ENCODE measurements at regions not wholly inside any gene's neighbourhood (a gene's known extent, or its start where the extent isn't known, plus 50 kb on each side); places are given as distances from the start of the nearest gene placed in this dataset.
"Not testable (repeated sequence)": the region's sequence is repeated elsewhere in the genome, so short reads cannot be mapped to it uniquely, and the experiment has no call there.

DNA sequence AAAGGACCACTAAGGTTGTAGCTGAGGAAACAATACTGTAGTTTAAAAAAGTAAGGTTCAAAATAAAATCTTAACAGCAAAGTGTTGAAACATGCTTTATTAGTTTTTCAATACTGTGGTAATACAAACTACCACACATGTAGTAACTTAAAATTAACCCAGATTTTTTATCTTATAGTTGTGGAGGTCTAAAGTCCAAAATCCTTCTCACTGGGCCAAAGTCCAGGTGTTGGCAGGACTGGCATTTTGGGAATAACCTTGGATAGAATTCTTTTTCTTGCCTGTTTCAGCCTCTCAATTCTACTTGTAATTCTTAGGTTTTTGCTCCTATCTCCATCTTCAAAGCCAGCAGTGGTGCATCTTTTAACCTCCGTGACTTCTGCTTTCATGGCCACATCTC lies 942.0 kb downstream of the TSN start:
- intact Hi-C loops (cut with micrococcal nuclease): no loop called here

DNA sequence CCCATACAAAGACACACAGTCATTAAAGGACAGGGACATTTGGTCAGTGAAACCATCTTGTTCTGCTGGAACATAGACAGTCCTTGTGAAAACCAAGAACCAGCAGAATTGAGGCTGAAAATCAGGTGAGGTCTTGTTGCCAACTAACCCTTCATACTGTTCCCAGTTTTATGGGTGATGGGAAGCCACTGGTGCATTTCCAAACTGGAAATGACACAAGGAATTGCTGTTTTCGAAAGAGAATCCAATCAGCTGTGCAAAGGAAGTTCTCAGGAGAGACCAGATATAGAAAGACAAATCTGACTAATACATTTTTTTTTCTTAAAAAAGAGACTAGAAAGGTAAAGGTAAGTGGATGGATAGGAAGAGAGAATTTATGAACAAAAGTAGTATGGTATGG lies 948.2 kb downstream of the TSN start:
- Mint-ChIP-seq H3K4me3 (no peak overlapping the region), H3K27ac (no peak overlapping the region), H3K36me3 (ENCODE audit: low read depth) (no peaks in the 10 kb centered on the region), H3K4me1 (ENCODE audit: low read depth) (no peaks in the 10 kb centered on the region), H3K27me3 (ENCODE audit: insufficient read depth) (no peaks in the 10 kb centered on the region), H3K9me3 (no peaks in the 10 kb centered on the region)
- no peak for DNase-seq (ENCODE audit: low spot score)
- intact Hi-C loops (cut with micrococcal nuclease): no loop called here

More for the DNA sequence above, 942.0 kb downstream of the TSN start:
- Mint-ChIP-seq H3K27ac (no peak overlapping the region), H3K4me3 (no peak overlapping the region), H3K36me3 (ENCODE audit: low read depth) (no peaks in the 10 kb centered on the region), H3K27me3 (ENCODE audit: insufficient read depth) (no peaks in the 10 kb centered on the region), H3K9me3 (no peaks in the 10 kb centered on the region), H3K4me1 (ENCODE audit: low read depth) (no peaks in the 10 kb centered on the region)
- no peak for DNase-seq (ENCODE audit: low spot score)

GRCh38 chr2:122704109-122704563 lies 948.7 kb downstream of the TSN start:
- Mint-ChIP-seq H3K27ac (no peak overlapping the region), H3K9me3 (no peaks in the 10 kb centered on the region), H3K36me3 (ENCODE audit: low read depth) (no peaks in the 10 kb centered on the region), H3K27me3 (ENCODE audit: insufficient read depth) (no peaks in the 10 kb centered on the region), H3K4me3 (no peak overlapping the region), H3K4me1 (ENCODE audit: low read depth) (no peaks in the 10 kb centered on the region)
- DNase-seq (ENCODE audit: low spot score): no peak
- intact Hi-C loops (cut with micrococcal nuclease): no loop called here

GRCh38 chr2:122705746-122706145 lies 950.3 kb downstream of the TSN start:
- H3K27ac Mint-ChIP-seq: no peak overlapping the region
- no peaks in the 10 kb centered on the region for H3K36me3 Mint-ChIP-seq (ENCODE audit: low read depth)
- no peaks in the 10 kb centered on the region for H3K27me3 Mint-ChIP-seq (ENCODE audit: insufficient read depth)
- no peak for DNase-seq (ENCODE audit: low spot score)
- intact Hi-C loops (cut with micrococcal nuclease): no loop called here
- no peak overlapping the region for H3K4me3 Mint-ChIP-seq
- peaks cover 3% of the 10 kb centered on the region for H3K9me3 Mint-ChIP-seq
- no peaks in the 10 kb centered on the region for H3K4me1 Mint-ChIP-seq (ENCODE audit: low read depth)

DNA sequence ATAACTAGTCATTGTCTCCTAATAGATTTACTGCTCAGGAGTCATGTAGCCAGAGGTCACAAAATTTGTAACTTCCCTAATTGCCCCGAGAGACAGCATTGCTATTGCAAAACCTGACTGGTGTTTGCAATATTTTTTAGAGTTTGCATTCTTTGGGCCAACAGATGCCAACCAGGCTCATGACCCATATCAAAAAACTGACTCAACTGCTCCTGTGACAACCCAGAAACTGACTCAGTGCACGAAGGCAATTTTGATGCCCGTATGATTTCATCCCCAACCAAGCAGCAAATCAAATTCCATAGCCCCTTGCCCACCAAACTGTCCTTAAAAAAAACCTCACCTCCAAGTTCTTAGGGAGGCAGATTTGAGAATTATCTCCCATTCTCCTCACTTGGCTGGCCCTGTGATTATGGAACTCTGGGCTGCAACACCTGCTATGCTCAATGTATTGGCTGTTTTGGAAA lies 951.3 kb downstream of the TSN start:
- H3K36me3 Mint-ChIP-seq (ENCODE audit: low read depth): no peaks in the 10 kb centered on the region
- no peak overlapping the region for H3K4me3 Mint-ChIP-seq
- DNase-seq (ENCODE audit: low spot score): no peak
- H3K27me3 Mint-ChIP-seq (ENCODE audit: insufficient read depth): no peaks in the 10 kb centered on the region
- intact Hi-C loops (cut with micrococcal nuclease): no loop called here
- H3K4me1 Mint-ChIP-seq (ENCODE audit: low read depth): no peaks in the 10 kb centered on the region
- peaks cover 3% of the 10 kb centered on the region for H3K9me3 Mint-ChIP-seq
- H3K27ac Mint-ChIP-seq: no peak overlapping the region

DNA sequence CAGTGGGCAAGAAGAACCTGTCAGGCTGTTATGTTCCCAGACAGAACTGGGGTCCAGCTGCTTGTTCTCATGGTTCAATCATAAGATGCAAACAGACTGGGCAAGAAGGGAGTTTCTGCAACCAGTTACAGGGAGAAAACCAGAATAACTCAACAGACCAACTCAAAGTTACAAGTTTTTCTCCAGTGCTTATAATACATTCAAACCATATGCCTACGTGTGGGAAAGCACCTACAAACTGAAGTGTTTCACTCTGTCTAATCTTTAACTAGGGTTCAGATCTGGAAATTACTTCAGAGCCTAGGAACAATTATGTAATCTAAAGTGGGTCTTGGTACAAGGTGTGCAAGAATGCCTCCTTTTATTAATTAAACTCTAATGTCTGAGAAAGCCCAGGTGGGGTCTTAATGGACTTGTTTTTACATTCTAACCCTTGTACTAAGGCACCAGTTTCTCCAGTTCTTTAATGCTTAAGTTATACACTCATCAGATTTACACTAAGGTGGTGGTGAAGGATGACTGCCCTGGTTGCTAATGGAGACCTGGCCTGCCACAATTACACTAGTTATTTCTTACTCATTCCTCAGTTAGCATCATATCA lies 951.9 kb downstream of the TSN start:
- Mint-ChIP-seq H3K9me3 (peaks cover 3% of the 10 kb centered on the region), H3K27me3 (ENCODE audit: insufficient read depth) (no peaks in the 10 kb centered on the region), H3K36me3 (ENCODE audit: low read depth) (no peaks in the 10 kb centered on the region), H3K27ac (no peak overlapping the region), H3K4me1 (ENCODE audit: low read depth) (no peaks in the 10 kb centered on the region), H3K4me3 (no peak overlapping the region)
- DNase-seq (ENCODE audit: low spot score): no peak
- intact Hi-C loops (cut with micrococcal nuclease): no loop called here

GRCh38 chr2:122710049-122710448 lies 954.6 kb downstream of the TSN start:
- H3K27ac Mint-ChIP-seq: no peak overlapping the region
- no peaks in the 10 kb centered on the region for H3K4me1 Mint-ChIP-seq (ENCODE audit: low read depth)
- no peak overlapping the region for H3K4me3 Mint-ChIP-seq
- H3K36me3 Mint-ChIP-seq (ENCODE audit: low read depth): no peaks in the 10 kb centered on the region
- H3K9me3 Mint-ChIP-seq: peaks cover 24% of the 10 kb centered on the region
- no peaks in the 10 kb centered on the region for H3K27me3 Mint-ChIP-seq (ENCODE audit: insufficient read depth)
- intact Hi-C loops (cut with micrococcal nuclease): no loop called here
- DNase-seq (ENCODE audit: low spot score): no peak

DNA sequence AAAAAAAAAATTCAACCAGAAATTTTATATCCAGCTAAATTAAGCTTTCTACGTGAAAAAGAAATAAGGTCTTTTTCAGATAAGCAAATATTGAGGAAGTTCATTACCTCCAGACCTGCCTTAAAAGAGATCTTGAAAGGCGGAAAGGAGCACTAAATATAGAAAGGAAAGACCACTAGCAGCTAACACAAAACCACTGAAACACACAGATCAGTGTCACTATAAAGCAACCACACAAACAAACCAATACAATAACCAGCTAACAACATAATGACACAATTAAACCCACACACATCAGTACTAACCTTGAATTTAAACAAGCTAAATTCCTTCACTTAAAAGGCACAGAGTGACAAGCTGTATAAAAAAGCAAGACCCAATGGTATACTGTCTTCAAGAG lies 958.3 kb downstream of the TSN start:
- intact Hi-C loops (cut with micrococcal nuclease): no loop called here
- Mint-ChIP-seq H3K27me3 (ENCODE audit: insufficient read depth) (no peaks in the 10 kb centered on the region), H3K9me3 (peaks cover 33% of the 10 kb centered on the region), H3K36me3 (ENCODE audit: low read depth) (no peaks in the 10 kb centered on the region), H3K27ac (no peak overlapping the region), H3K4me1 (ENCODE audit: low read depth) (no peaks in the 10 kb centered on the region), H3K4me3 (no peak overlapping the region)
- DNase-seq (ENCODE audit: low spot score): no peak

- H3K27ac Mint-ChIP-seq; intact Hi-C loops (cut with micrococcal nuclease); H3K4me1 Mint-ChIP-seq (ENCODE audit: low read depth); H3K4me3 Mint-ChIP-seq; H3K9me3 Mint-ChIP-seq; DNase-seq (ENCODE audit: low spot score); H3K36me3 Mint-ChIP-seq (ENCODE audit: low read depth); H3K27me3 Mint-ChIP-seq (ENCODE audit: insufficient read depth): not testable (repeated sequence)
Measured at GRCh38 chr2:122720822-122721221, 965.4 kb downstream of the TSN start.

GRCh38 chr2:122734766-122735424 lies 979.4 kb downstream of the TSN start:
- intact Hi-C loops (cut with micrococcal nuclease): no loop called here
- Mint-ChIP-seq H3K4me3 (no peak overlapping the region), H3K27ac (no peak overlapping the region), H3K4me1 (ENCODE audit: low read depth) (no peaks in the 10 kb centered on the region), H3K36me3 (ENCODE audit: low read depth) (no peaks in the 10 kb centered on the region), H3K9me3 (no peaks in the 10 kb centered on the region), H3K27me3 (ENCODE audit: insufficient read depth) (no peaks in the 10 kb centered on the region)
- no peak for DNase-seq (ENCODE audit: low spot score)

DNA sequence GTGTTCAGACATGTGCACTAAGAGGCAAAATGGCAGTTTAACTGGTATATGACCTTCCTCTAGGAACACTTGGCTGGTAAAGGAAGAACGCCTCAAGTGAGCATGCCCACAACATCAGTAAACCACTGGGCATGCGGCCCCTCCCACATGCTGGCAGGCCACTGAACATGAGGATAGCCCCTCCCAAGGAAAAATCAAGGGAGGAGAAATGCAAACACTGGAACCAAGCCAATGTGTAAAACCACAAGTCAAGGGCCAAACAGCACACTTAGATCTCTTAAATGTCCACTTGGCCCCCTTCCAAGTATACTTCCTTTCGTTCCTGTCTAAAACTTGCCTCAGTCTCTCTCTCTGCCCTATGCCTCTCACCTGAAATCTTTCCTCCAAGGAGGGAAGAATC lies 980.8 kb downstream of the TSN start:
- Mint-ChIP-seq H3K27ac (no peak overlapping the region), H3K4me3 (no peak overlapping the region), H3K4me1 (ENCODE audit: low read depth) (no peaks in the 10 kb centered on the region), H3K36me3 (ENCODE audit: low read depth) (no peaks in the 10 kb centered on the region), H3K27me3 (ENCODE audit: insufficient read depth) (no peaks in the 10 kb centered on the region), H3K9me3 (no peaks in the 10 kb centered on the region)
- no peak for DNase-seq (ENCODE audit: low spot score)
- intact Hi-C loops (cut with micrococcal nuclease): no loop called here

- Mint-ChIP-seq H3K9me3 (no peaks in the 10 kb centered on the region), H3K27me3 (ENCODE audit: insufficient read depth) (no peaks in the 10 kb centered on the region), H3K27ac (no peak overlapping the region), H3K4me1 (ENCODE audit: low read depth) (no peaks in the 10 kb centered on the region), H3K4me3 (no peak overlapping the region), H3K36me3 (ENCODE audit: low read depth) (no peaks in the 10 kb centered on the region)
- DNase-seq (ENCODE audit: low spot score): no peak
- intact Hi-C loops (cut with micrococcal nuclease): no loop called here
Measured at GRCh38 chr2:122737429-122738077, 982.1 kb downstream of the TSN start.

GRCh38 chr2:122739732-122740593 lies 984.5 kb downstream of the TSN start:
- DNase-seq (ENCODE audit: low spot score): no peak
- Mint-ChIP-seq H3K27ac (no peak overlapping the region), H3K4me1 (ENCODE audit: low read depth) (no peaks in the 10 kb centered on the region), H3K36me3 (ENCODE audit: low read depth) (no peaks in the 10 kb centered on the region), H3K4me3 (no peak overlapping the region), H3K9me3 (no peaks in the 10 kb centered on the region), H3K27me3 (ENCODE audit: insufficient read depth) (no peaks in the 10 kb centered on the region)
- intact Hi-C loops (cut with micrococcal nuclease): no loop called here
